HUES64 (cell line): ENCODE measurements at regions not wholly inside any gene's neighbourhood (a gene's known extent, or its start where the extent isn't known, plus 50 kb on each side); places are given as distances from the start of the nearest gene placed in this dataset.

Source experiments
- H3K27ac ChIP-seq: 2 replicates; pipeline ENCODE4 v1.7.0; 2013; ENCODE audit warnings: low read depth, low read length, inconsistent platforms
- H3K27me3 ChIP-seq: 2 replicates; pipeline ENCODE4 v1.6.1; 2013; ENCODE audit warnings: mild to moderate bottlenecking, low read length; ENCODE audit not compliant: insufficient read depth
- H3K36me3 ChIP-seq: 2 replicates; pipeline ENCODE4 v1.6.1; 2013; ENCODE audit warnings: mild to moderate bottlenecking, low read length; ENCODE audit not compliant: insufficient read depth
- H3K4me1 ChIP-seq: 2 replicates; pipeline ENCODE4 v1.6.1; 2013; ENCODE audit warnings: mild to moderate bottlenecking, low read length, moderate library complexity; ENCODE audit not compliant: insufficient read depth
- H3K4me3 ChIP-seq: 2 replicates; pipeline ENCODE4 v1.5.1; 2013; ENCODE audit warnings: mild to moderate bottlenecking, low read length, moderate library complexity
- H3K9ac ChIP-seq: 2 replicates; pipeline ENCODE4 v1.6.1; 2013; ENCODE audit warnings: mild to moderate bottlenecking, low read depth, low read length
- H3K9me3 ChIP-seq: 2 replicates; pipeline ENCODE4 v1.6.1; 2013; ENCODE audit warnings: low read depth, low read length; ENCODE audit not compliant: insufficient read depth
- WGBS: fragments of 150-250, 120-280 bp; methylation state at CpG from one replicate; pipeline ENCODE4 v1.1.7; 2013; ENCODE audit warnings: missing lambda C conversion rate; 5-methylcytosine and 5-hydroxymethylcytosine counted together

DNA sequence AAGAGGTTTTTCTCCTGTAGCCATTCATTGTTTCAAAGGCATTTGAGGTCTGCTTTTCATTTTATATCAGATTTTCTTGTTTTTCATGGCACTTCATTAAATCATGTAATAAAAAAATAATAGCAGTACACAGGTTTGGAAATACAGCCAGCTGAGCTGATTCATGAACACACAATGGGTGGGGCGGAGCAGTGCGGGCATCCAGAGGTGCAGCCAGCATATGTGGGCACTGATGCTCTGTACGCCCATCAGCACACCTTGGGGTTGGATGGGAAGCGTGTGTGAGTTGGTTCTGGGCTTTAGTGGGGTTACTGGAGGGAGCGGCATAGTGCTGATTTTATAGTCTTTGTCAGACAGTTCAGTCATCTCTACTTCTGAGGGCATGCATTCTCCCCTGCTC lies 54.2 kb upstream of the IRX4 start:
- Histone ChIP-seq H3K27me3 (peaks cover 16% of the 10 kb centered on the region), H3K27ac (no peak overlapping the region), H3K4me1 (peaks cover 3% of the 10 kb centered on the region), H3K9ac (no peak overlapping the region), H3K36me3 (no peaks in the 10 kb centered on the region), H3K9me3 (no peaks in the 10 kb centered on the region), H3K4me3 (no peak overlapping the region)
- 92% methylated on average over 5 of the region's 5 CpGs for WGBS

DNA sequence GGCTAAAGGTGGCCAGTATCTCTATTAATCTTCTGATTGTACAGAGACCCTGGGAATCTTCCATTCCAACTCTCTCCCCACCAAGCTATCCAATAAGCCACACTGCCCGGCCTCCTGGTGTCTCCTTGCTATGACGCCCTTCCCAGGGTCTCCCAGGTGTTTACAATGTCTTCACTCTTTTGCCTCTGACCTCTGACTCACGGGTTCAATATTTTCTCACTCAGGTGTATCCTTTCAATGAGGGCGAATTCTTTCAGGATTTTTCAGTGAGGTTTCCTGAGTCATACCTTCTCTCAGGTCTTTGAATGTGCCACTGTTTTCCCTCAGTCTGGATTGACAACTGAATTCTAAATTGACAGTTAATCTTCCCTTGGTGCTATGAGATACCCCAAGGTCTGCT lies 53.7 kb upstream of the IRX4 start:
- Histone ChIP-seq H3K9ac (no peak overlapping the region), H3K4me1 (peaks cover 5% of the 10 kb centered on the region), H3K36me3 (no peaks in the 10 kb centered on the region), H3K27me3 (peaks cover 21% of the 10 kb centered on the region), H3K4me3 (no peak overlapping the region), H3K27ac (no peak overlapping the region), H3K9me3 (no peaks in the 10 kb centered on the region)
- WGBS, result 81% methylated on average over 4 of the region's 4 CpGs

DNA sequence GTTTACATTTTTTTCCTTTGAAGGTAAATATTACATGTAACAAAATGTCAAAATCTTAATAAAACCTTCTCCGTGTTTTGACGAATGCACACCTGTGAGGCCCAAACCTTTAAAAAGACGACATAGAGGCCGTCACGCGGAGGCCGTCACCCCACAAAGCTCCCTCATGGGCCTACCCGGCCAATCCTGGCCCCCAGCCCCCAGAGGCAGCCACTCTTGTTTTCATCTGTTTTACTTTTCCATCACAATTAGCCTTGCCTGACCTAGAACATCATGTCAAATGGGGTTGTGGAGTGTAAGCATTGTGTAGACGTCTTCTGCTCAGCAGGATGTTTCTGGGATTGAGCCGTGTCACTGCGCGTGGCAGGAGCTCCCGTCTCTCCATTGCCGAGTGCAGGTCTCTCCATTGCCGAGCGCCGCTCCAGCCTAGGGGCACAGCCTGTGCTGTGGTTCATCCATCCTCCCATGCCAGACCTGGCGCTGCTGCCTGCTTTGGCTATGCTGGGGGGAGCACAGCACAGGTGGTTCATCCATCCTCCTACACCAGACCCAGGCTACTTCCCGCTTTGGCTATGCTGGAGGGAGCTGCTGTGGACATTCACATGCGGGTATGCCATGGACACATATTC lies 52.2 kb upstream of the IRX4 start:
- no peak overlapping the region for H3K4me3 ChIP-seq
- no peak overlapping the region for H3K9ac ChIP-seq
- 92% methylated on average over 20 of the region's 20 CpGs for WGBS
- H3K9me3 ChIP-seq, result no peaks in the 10 kb centered on the region
- H3K36me3 ChIP-seq, result no peaks in the 10 kb centered on the region
- no peak overlapping the region for H3K27ac ChIP-seq
- H3K27me3 ChIP-seq, result peaks cover 36% of the 10 kb centered on the region
- H3K4me1 ChIP-seq, result peaks cover 5% of the 10 kb centered on the region

DNA sequence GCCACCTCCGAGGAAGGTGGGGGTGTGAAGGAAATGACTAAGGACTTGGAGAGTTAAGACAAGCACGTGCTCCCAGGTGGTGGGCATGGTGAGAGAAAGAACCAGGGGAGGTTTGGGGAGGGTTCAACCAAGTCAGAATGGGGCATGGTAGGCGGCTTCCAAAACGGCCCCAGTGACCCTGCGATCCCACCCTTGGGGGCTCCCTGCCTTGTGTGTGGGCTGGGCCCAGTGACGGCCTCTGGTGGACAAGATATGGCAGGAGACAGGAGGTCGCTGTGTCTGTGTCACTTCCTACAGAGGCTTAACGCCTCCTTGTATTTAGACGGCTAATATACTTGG lies 51.3 kb upstream of the IRX4 start:
- no peak overlapping the region for H3K4me3 ChIP-seq
- H3K27ac ChIP-seq, result no peak overlapping the region
- peaks cover 5% of the 10 kb centered on the region for H3K4me1 ChIP-seq
- no peaks in the 10 kb centered on the region for H3K9me3 ChIP-seq
- peaks cover 36% of the 10 kb centered on the region for H3K27me3 ChIP-seq
- 89% methylated on average over 9 of the region's 9 CpGs for WGBS
- no peaks in the 10 kb centered on the region for H3K36me3 ChIP-seq
- H3K9ac ChIP-seq, result no peak overlapping the region

DNA sequence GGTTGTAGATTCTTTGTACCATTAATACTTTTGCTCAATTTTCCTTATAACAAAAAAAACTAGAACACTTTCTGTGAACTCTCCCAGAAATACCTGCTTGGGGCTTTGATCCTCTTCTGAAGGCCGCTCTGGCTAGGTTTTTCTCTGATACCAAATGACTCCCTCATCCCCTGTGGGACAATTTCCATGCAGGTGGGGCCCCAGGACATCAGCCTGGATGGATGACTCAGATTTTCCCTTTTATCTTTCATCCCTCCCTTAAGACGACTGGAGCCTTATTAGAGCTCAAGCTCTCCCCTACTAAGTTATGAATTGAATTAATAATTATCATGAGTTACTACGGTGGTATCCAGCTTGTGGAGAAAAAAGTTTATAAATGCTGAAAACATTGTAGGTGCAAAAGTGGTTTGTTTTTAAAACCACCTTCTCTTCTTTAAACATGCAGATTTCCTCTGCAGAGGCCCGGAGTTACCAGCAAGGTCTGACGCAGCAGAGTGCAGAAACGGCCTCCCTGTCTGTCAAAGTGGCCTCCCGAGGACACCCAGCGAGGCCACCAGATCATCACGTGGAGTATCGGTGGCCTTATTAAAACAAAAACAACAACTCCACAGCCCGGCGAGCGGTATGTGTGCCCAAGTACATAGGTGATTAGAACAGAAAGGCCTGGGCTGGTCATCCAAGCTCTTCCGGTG lies 50.8 kb upstream of the IRX4 start:
- Histone ChIP-seq H3K9ac (no peak overlapping the region), H3K9me3 (no peaks in the 10 kb centered on the region), H3K4me1 (peaks cover 5% of the 10 kb centered on the region), H3K4me3 (no peak overlapping the region), H3K27me3 (peaks cover 36% of the 10 kb centered on the region), H3K27ac (no peak overlapping the region), H3K36me3 (no peaks in the 10 kb centered on the region)
- 91% methylated on average over 12 of the region's 14 CpGs for WGBS
